Smooth muscle cell (in vitro differentiated cells): ENCODE measurements at regions not wholly inside any gene's neighbourhood (a gene's known extent, or its start where the extent isn't known, plus 50 kb on each side); places are given as distances from the start of the nearest gene placed in this dataset.

ENCODE experiments used
- DNase-seq: peaks from one replicate; lab custom pipeline; 2025; ENCODE audit not compliant: unreplicated experiment; lab: John Stamatoyannopoulos, UW
- H2AFZ ChIP-seq: fragments of 200-600 bp; sonication (generic); 2 replicates; pipeline ENCODE4 v1.6.0; 2016; ENCODE audit warnings: antibody characterized with exemption, low read depth, mild to moderate bottlenecking
- H3F3A ChIP-seq: fragments of 200-600 bp; sonication (generic); 2 replicates; pipeline ENCODE4 v1.6.0; 2017; ENCODE audit warnings: antibody characterized with exemption, low read depth
- H3K27ac ChIP-seq: fragments of 200-600 bp; sonication (generic); 2 replicates; pipeline ENCODE4 v1.5.1; 2016; ENCODE audit warnings: low read depth, mild to moderate bottlenecking
- H3K27me3 ChIP-seq: fragments of 200-600 bp; sonication (generic); 2 replicates; pipeline ENCODE4 v1.6.1; 2016; ENCODE audit warnings: low read depth, mild to moderate bottlenecking
- H3K36me3 ChIP-seq: fragments of 200-600 bp; sonication (generic); 2 replicates; pipeline ENCODE4 v1.5.1; 2016; ENCODE audit warnings: low read depth
- H3K4me1 ChIP-seq: fragments of 200-600 bp; sonication (generic); 2 replicates; pipeline ENCODE4 v1.5.1; 2016; ENCODE audit warnings: low read depth
- H3K4me2 ChIP-seq: fragments of 200-600 bp; sonication (generic); 2 replicates; pipeline ENCODE4 v1.6.0; 2016; ENCODE audit warnings: mild to moderate bottlenecking
- H3K4me3 ChIP-seq: fragments of 200-600 bp; sonication (generic); 2 replicates; pipeline ENCODE4 v1.5.1; 2016; ENCODE audit warnings: mild to moderate bottlenecking
- H3K79me2 ChIP-seq: fragments of 200-600 bp; sonication (generic); 2 replicates; pipeline ENCODE4 v1.6.0; 2016; ENCODE audit warnings: low read depth, mild to moderate bottlenecking
- H3K9ac ChIP-seq: fragments of 200-600 bp; sonication (generic); 2 replicates; pipeline ENCODE4 v1.6.0; 2016; ENCODE audit warnings: low read depth
- H3K9me3 ChIP-seq: fragments of 200-600 bp; sonication (generic); replicated peaks from 2 replicates; pipeline ENCODE4 v1.5.1; 2016; ENCODE audit warnings: low read depth
- H4K20me1 ChIP-seq: fragments of 200-600 bp; sonication (generic); 2 replicates; pipeline ENCODE4 v1.6.0; 2016; ENCODE audit warnings: low read depth
- WGBS: methylation state at CpG from one replicate; pipeline ENCODE4 v1.1.7; 2016; ENCODE audit warnings: low lambda C conversion rate; 5-methylcytosine and 5-hydroxymethylcytosine counted together
- TF ChIP-seq, protein P1 (sequence below): fragments of 200-600 bp; sonication (generic); IDR thresholded peaks from 2 replicates; pipeline ENCODE4 v1.5.1; 2017; ENCODE audit warnings: borderline replicate concordance, mild to moderate bottlenecking, antibody characterized with exemption; ENCODE audit not compliant: insufficient read depth, poor library complexity, severe bottlenecking

DNA sequence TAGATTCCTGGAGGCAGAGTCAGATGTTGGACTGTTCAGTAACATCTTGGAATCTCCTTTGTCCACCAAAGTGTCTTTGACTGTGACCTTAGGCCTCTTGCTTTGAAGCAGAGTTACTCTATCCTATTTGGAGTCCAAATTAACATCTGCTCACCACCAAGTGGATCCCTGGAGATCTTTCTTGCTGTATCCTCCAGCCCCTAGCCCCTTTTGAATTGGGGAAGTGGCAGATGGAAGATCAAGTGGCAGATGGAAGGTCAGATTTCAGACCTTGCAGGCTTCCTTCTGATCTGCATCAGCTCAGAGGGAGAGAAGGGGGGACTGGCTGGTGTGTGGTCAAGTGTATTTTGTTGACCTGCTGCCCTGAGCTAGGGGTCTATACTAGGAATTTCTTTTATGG, 125.0 kb upstream of the ROPN1 start:
- peaks cover 24% of the 10 kb centered on the region for H4K20me1 ChIP-seq
- peaks cover 12% of the 10 kb centered on the region for H3K79me2 ChIP-seq
- no peaks in the 10 kb centered on the region for H3K4me1 ChIP-seq
- no peak overlapping the region for H3K4me2 ChIP-seq
- TF ChIP-seq, protein P1, sequence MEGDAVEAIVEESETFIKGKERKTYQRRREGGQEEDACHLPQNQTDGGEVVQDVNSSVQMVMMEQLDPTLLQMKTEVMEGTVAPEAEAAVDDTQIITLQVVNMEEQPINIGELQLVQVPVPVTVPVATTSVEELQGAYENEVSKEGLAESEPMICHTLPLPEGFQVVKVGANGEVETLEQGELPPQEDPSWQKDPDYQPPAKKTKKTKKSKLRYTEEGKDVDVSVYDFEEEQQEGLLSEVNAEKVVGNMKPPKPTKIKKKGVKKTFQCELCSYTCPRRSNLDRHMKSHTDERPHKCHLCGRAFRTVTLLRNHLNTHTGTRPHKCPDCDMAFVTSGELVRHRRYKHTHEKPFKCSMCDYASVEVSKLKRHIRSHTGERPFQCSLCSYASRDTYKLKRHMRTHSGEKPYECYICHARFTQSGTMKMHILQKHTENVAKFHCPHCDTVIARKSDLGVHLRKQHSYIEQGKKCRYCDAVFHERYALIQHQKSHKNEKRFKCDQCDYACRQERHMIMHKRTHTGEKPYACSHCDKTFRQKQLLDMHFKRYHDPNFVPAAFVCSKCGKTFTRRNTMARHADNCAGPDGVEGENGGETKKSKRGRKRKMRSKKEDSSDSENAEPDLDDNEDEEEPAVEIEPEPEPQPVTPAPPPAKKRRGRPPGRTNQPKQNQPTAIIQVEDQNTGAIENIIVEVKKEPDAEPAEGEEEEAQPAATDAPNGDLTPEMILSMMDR = no peak
- H3K9ac ChIP-seq = no peak overlapping the region
- no peak overlapping the region for H3K4me3 ChIP-seq
- no peak overlapping the region for H3K27ac ChIP-seq
- peaks cover 22% of the 10 kb centered on the region for H3F3A ChIP-seq
- H3K27me3 ChIP-seq = no peaks in the 10 kb centered on the region
- no peak for DNase-seq
- H3K36me3 ChIP-seq = no peaks in the 10 kb centered on the region
- no peak overlapping the region for H2AFZ ChIP-seq
- no peaks in the 10 kb centered on the region for H3K9me3 ChIP-seq

DNA sequence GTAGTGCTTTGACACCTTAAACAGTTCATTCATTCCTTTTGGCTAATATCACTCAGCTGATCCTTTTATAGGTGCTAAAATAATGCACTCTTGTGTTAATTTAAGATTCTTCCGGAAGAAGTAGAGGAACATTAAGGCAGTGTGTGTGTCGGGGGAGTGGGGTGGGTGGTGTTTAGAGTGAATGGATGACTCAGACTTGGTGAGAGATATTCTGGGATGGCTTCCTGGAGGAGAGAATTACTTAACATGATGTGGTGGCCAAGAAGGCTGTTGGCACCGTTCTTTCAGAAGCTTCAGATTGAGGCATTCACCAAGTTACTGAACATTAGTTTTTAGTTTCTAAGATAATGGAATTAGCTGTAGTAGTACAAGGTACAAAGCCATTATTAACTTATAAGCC, 125.6 kb upstream of the ROPN1 start:
- TF ChIP-seq, protein P1 = no peak
- Histone ChIP-seq H3K36me3 (no peaks in the 10 kb centered on the region), H3K4me1 (no peaks in the 10 kb centered on the region), H3K79me2 (peaks cover 12% of the 10 kb centered on the region), H2AFZ (no peak overlapping the region), H3K9ac (no peak overlapping the region), H4K20me1 (peaks cover 29% of the 10 kb centered on the region), H3K9me3 (no peaks in the 10 kb centered on the region), H3K4me2 (peak overlapping the region; percentile 50), H3K4me3 (no peak overlapping the region), H3K27ac (peak overlapping the region; percentile 75), H3K27me3 (no peaks in the 10 kb centered on the region), H3F3A (peaks cover 22% of the 10 kb centered on the region)
- WGBS = 17% methylated on average over 3 of the region's 3 CpGs
- no peak for DNase-seq

DNA sequence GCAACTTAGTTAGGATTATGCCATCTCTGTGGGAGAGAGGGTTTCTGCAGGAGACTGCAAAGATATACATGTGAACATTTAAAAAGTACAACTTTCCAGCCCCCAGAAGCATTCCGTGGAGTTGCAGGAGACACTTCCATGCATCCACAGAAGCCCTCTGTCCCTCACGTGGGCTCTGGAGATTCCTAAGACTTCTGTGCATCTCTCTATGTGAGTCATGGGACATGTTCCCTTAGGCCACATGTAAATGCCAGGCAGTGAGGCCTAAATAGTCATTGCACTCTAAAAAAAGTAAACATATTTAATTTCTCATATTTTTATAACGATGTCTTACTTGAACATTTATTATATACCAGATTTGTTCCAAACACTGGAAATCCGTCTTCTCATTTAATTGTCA, 126.5 kb upstream of the ROPN1 start:
- no peaks in the 10 kb centered on the region for H3K4me1 ChIP-seq
- H3K27me3 ChIP-seq = no peaks in the 10 kb centered on the region
- H3K9me3 ChIP-seq = no peaks in the 10 kb centered on the region
- no peak overlapping the region for H3K4me3 ChIP-seq
- H3F3A ChIP-seq = peaks cover 22% of the 10 kb centered on the region
- H3K4me2 ChIP-seq = peak overlapping the region; percentile 50
- TF ChIP-seq, protein P1 = no peak
- H3K36me3 ChIP-seq = no peaks in the 10 kb centered on the region
- no peak overlapping the region for H2AFZ ChIP-seq
- no peak for DNase-seq
- H3K9ac ChIP-seq = peak overlapping the region; percentile 31
- H3K79me2 ChIP-seq = peaks cover 13% of the 10 kb centered on the region
- 47% methylated on average over 4 of the region's 4 CpGs for WGBS
- H4K20me1 ChIP-seq = peaks cover 34% of the 10 kb centered on the region
- peak overlapping the region; percentile 75 for H3K27ac ChIP-seq

DNA sequence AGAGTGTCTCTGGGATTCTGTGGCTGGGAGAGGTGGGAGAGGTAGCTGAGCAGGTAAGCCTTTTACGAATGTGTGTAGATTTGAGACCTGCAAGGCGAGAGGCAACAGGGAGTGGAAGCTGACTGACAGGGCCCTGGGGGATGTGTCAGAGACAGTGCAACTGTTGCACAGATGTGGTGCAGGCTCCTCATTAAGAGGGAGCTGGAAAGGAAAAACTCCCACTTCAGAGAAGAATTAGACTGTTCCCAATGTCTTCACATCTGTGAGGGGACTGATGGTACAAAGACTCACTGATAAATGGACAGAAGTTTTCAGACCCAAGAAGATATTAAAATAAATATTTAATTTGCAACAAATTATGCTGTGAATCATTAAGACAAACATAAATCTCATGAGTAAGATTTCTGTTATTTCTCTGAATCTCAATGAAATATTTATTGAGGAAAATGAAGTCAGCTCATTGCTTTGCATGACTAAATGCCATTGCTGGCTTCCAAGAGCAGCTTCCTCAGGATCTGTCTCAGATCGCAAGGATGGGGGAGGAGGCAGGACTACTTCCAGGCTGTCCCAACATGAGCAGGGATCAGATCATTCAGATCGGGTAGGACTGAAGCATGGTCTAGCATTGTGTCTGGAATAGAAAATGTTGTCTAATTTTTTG, 127.3 kb upstream of the ROPN1 start:
- no peaks in the 10 kb centered on the region for H3K9me3 ChIP-seq
- H3K27ac ChIP-seq = peak overlapping the region; percentile 75
- H3K36me3 ChIP-seq = no peaks in the 10 kb centered on the region
- peaks cover 21% of the 10 kb centered on the region for H3K79me2 ChIP-seq
- no peaks in the 10 kb centered on the region for H3K4me1 ChIP-seq
- 44% methylated on average over 4 of the region's 4 CpGs for WGBS
- H3K4me3 ChIP-seq = no peak overlapping the region
- no peak overlapping the region for H2AFZ ChIP-seq
- DNase-seq = no peak
- no peaks in the 10 kb centered on the region for H3K27me3 ChIP-seq
- H3K4me2 ChIP-seq = peak overlapping the region; percentile 35
- peak overlapping the region; percentile 31 for H3K9ac ChIP-seq
- TF ChIP-seq, protein P1 = no peak
- peaks cover 22% of the 10 kb centered on the region for H3F3A ChIP-seq
- peaks cover 34% of the 10 kb centered on the region for H4K20me1 ChIP-seq
